Panc1 (cell line): ENCODE measurements at regions not wholly inside any gene's neighbourhood (a gene's known extent, or its start where the extent isn't known, plus 50 kb on each side); places are given as distances from the start of the nearest gene placed in this dataset.

ENCODE experiments used
- ATAC-seq: fragments of 200-7000 bp; cut with Tn5 transposase; 2 replicates; pipeline ENCODE4 v1.9.1; 2020; ENCODE audit warnings: mild to moderate bottlenecking, moderate library complexity
- BruUV-seq: library from RNA; stranded (reverse); fragments of 400-500 nt; replicated peaks from 2 replicates; lab custom pipeline; 2021; lab: Mats Ljungman, UMichigan
- CTCF ChIA-PET: fragments of 300-600 bp; sonication (Branson Sonifier 250); formaldehyde crosslinking; loops from one replicate; lab custom pipeline; 2022; ENCODE audit warnings: antibody characterized with exemption; lab: Charles Lee
- POLR2A ChIA-PET: fragments of 300-600 bp; sonication (Branson Sonifier 250); formaldehyde crosslinking; loops from one replicate; lab custom pipeline; 2022; ENCODE audit warnings: antibody characterized with exemption; lab: Charles Lee
- DNase-seq: peaks from one replicate; pipeline ENCODE4 v3.0.0-alpha.2; 2010; ENCODE audit warnings: low read depth, low spot score
- H3K27ac ChIP-seq: 2 replicates; pipeline ENCODE4 v1.5.1; 2011; ENCODE audit warnings: mild to moderate bottlenecking, low read length, inconsistent platforms
- H3K27me3 ChIP-seq: fragments of 200-500 bp; sonication (Bioruptor generic); 2 replicates; pipeline ENCODE4 v1.6.0; 2014; ENCODE audit warnings: low read length, inconsistent platforms; ENCODE audit not compliant: control insufficient read depth, insufficient read depth
- H3K36me3 ChIP-seq: fragments of 200-500 bp; sonication (Bioruptor generic); 2 replicates; pipeline ENCODE4 v1.5.1; 2014; ENCODE audit warnings: inconsistent platforms, mild to moderate bottlenecking, low read length, moderate library complexity; ENCODE audit not compliant: control insufficient read depth, insufficient read depth
- H3K4me1 ChIP-seq: 2 replicates; pipeline ENCODE4 v1.5.1; 2011; ENCODE audit warnings: inconsistent platforms, mild to moderate bottlenecking, low read length, moderate library complexity; ENCODE audit not compliant: control insufficient read depth, insufficient read depth
- H3K4me3 ChIP-seq, 2 experiments: 2 replicates each; pipeline ENCODE4 v1.5.1; 2011 to 2012; ENCODE audit warnings: low read depth in 2 of 2, low read length in 2 of 2, mild to moderate bottlenecking in 2 of 2, inconsistent platforms in 1 of 2, moderate library complexity in 1 of 2
- H3K9me3 ChIP-seq: fragments of 200-500 bp; sonication (Bioruptor generic); 2 replicates; pipeline ENCODE4 v1.5.1; 2014; ENCODE audit warnings: low read depth, mild to moderate bottlenecking, inconsistent platforms, low read length, moderate library complexity; ENCODE audit not compliant: control insufficient read depth, insufficient read depth
- CTCF ChIP-seq: fragments of 450-650 bp; IDR thresholded peaks from 2 replicates; pipeline ENCODE4 v1.5.1; 2017; ENCODE audit warnings: mild to moderate bottlenecking
- POLR2AphosphoS5 ChIP-seq: IDR thresholded peaks from 2 replicates; pipeline ENCODE4 v1.6.1; 2012; ENCODE audit warnings: mild to moderate bottlenecking, low read depth, low read length, moderate library complexity
- REST ChIP-seq, 2 experiments: IDR thresholded peaks; 2 replicates each; pipeline ENCODE4 v1.6.1; 2011 to 2012; ENCODE audit warnings: low read depth in 2 of 2, control low read depth in 1 of 2, low read length in 1 of 2, mild to moderate bottlenecking in 1 of 2, moderate library complexity in 1 of 2; ENCODE audit not compliant: insufficient read depth in 1 of 2
- SIN3A ChIP-seq: IDR thresholded peaks from 2 replicates; pipeline ENCODE4 v1.6.1; 2012; ENCODE audit warnings: low read depth, mild to moderate bottlenecking, low read length, moderate library complexity, borderline replicate concordance; ENCODE audit not compliant: insufficient read depth
- TCF7L2 ChIP-seq: IDR thresholded peaks from 2 replicates; pipeline ENCODE4 v1.6.1; 2011; ENCODE audit warnings: mild to moderate bottlenecking, low read depth, low read length, inconsistent platforms
- in situ Hi-C: cut with HindIII; loops from 2 replicates; pipeline ENCODE4 v1.10.0; 2016; ENCODE audit warnings: low sequenced_read_pairs, low pct_unique_long_range_greater_than_20kb
- intact Hi-C: fragments of 100-400 bp; cut with micrococcal nuclease; formaldehyde crosslinking; loops from one replicate; pipeline ENCODE4 v1.10.0; 2022; ENCODE audit not compliant: unreplicated experiment

GRCh38 chr16:5188318-5188988 lies 90.9 kb upstream of the EEF2KMT start:
- no TSS peak for BruUV-seq
- CTCF ChIA-PET: no interaction called here
- no peak for DNase-seq
- H3K4me1 ChIP-seq: no peaks in the 10 kb centered on the region
- TF ChIP-seq POLR2AphosphoS5 (no peak), SIN3A (no peak), TCF7L2 (no peak), REST (IDR thresholded peaks at IDR 0.05; ENCODE audit: insufficient read depth in 1 of 2, low read depth in 2 of 2, low read length in 1 of 2) (no peak), CTCF (no peak)
- H3K27me3 ChIP-seq: peaks cover 7% of the 10 kb centered on the region; the same call in 1 of the 2 replicates
- H3K4me3 ChIP-seq: no peak overlapping the region
- intact Hi-C loops (no loop called here), in situ Hi-C loops (no loop called here)
- POLR2A ChIA-PET: no interaction called here
- H3K9me3 ChIP-seq: no peaks in the 10 kb centered on the region
- ATAC-seq: no peak
- H3K27ac ChIP-seq: no peak overlapping the region
- no peaks in the 10 kb centered on the region for H3K36me3 ChIP-seq

- H3K4me3 ChIP-seq: no peak overlapping the region
- H3K36me3 ChIP-seq: no peaks in the 10 kb centered on the region
- in situ Hi-C loops: no loop called here
- DNase-seq: no peak
- intact Hi-C loops: no loop called here
- TF ChIP-seq CTCF (no peak), POLR2AphosphoS5 (no peak), REST (IDR thresholded peaks at IDR 0.05; ENCODE audit: insufficient read depth in 1 of 2, low read depth in 2 of 2, low read length in 1 of 2) (no peak), SIN3A (no peak), TCF7L2 (no peak)
- ATAC-seq: no peak
- no peak overlapping the region for H3K27ac ChIP-seq
- H3K9me3 ChIP-seq: no peaks in the 10 kb centered on the region
- POLR2A ChIA-PET: no interaction called here
- CTCF ChIA-PET: no interaction called here
- no TSS peak for BruUV-seq
- H3K27me3 ChIP-seq: peaks cover 7% of the 10 kb centered on the region; the same call in 1 of the 2 replicates
- H3K4me1 ChIP-seq: no peaks in the 10 kb centered on the region
These were observed 89.9 kb upstream of the EEF2KMT start for GRCh38 chr16:5187402-5187952.
